Natural killer cell (primary cell): ENCODE measurements at regions not wholly inside any gene's neighbourhood (a gene's known extent, or its start where the extent isn't known, plus 50 kb on each side); places are given as distances from the start of the nearest gene placed in this dataset.

Experiments used
- ATAC-seq, 3 donors: fragments of 150-1000 bp in 2 of 3; fragments of 200-7000 bp in 1 of 3; cut with Tn5 transposase; 1 replicate in 1 of 3; 2 replicates in 2 of 3; pipeline ENCODE4 v1.10.0; 2021; ENCODE audit warnings: mild to moderate bottlenecking in 2 of 3, moderate library complexity in 2 of 3
- DNase-seq, 2 donors: peaks; one replicate each; pipeline versions ENCODE4 v3.0.0 to v3.0.0-alpha.2; 2013 to 2021; ENCODE audit warnings: mixed read lengths in 1 of 2
- H3K27ac ChIP-seq: one replicate; pipeline ENCODE4 v1.5.1; 2013; ENCODE audit warnings: mild to moderate bottlenecking, low read length
- H3K27me3 ChIP-seq: one replicate; pipeline ENCODE4 v1.6.1; 2013; ENCODE audit warnings: low read length; ENCODE audit not compliant: control insufficient read depth, insufficient read depth
- H3K36me3 ChIP-seq: one replicate; pipeline ENCODE4 v1.6.1; 2013; ENCODE audit warnings: low read length; ENCODE audit not compliant: control insufficient read depth, insufficient read depth
- H3K4me1 ChIP-seq: one replicate; pipeline ENCODE4 v1.6.1; 2013; ENCODE audit warnings: low read length; ENCODE audit not compliant: control insufficient read depth, insufficient read depth
- H3K4me3 ChIP-seq: one replicate; pipeline ENCODE4 v1.5.1; 2013; ENCODE audit warnings: low read length
- H3K9me3 ChIP-seq: one replicate; pipeline ENCODE4 v1.6.1; 2013; ENCODE audit warnings: low read length; ENCODE audit not compliant: control insufficient read depth, insufficient read depth
- H3K27ac Mint-ChIP-seq, 2 donors: one replicate each; pipeline ENCODE4 v1.8.0; 2022; ENCODE audit warnings: mild to moderate bottlenecking in 2 of 2, mixed read lengths in 2 of 2, moderate library complexity in 1 of 2
- H3K27me3 Mint-ChIP-seq, 2 donors: one replicate each; pipeline ENCODE4 v1.8.0; 2022; ENCODE audit warnings: low read depth in 2 of 2, mixed read lengths in 2 of 2
- H3K36me3 Mint-ChIP-seq: one replicate; pipeline ENCODE4 v1.8.0; 2022; ENCODE audit warnings: mixed read lengths
- H3K4me1 Mint-ChIP-seq, 2 donors: one replicate each; pipeline ENCODE4 v1.8.0; 2022; ENCODE audit warnings: mixed read lengths in 2 of 2
- H3K4me3 Mint-ChIP-seq: one replicate; pipeline ENCODE4 v1.8.0; 2022; ENCODE audit warnings: mild to moderate bottlenecking, moderate library complexity, mixed read lengths
- H3K9me3 Mint-ChIP-seq, 2 donors: one replicate each; pipeline ENCODE4 v1.8.0; 2022; ENCODE audit warnings: mixed read lengths in 2 of 2
- CTCF ChIP-seq: fragments of 200-600 bp; IDR thresholded peaks from one replicate; pipeline ENCODE4 v1.8.0; 2022; ENCODE audit warnings: antibody characterized with exemption
- WGBS: methylation state at CpG from one replicate; pipeline ENCODE4 v1.1.7; 2013; ENCODE audit warnings: missing lambda C conversion rate; ENCODE audit not compliant: insufficient coverage; 5-methylcytosine and 5-hydroxymethylcytosine counted together
- intact Hi-C: fragments of 100-400 bp; cut with micrococcal nuclease; formaldehyde crosslinking; loops from one replicate; pipeline ENCODE4 v1.14.2; 2022

- Histone ChIP-seq H3K4me3 (no peak overlapping the region), H3K36me3 (no peaks in the 10 kb centered on the region), H3K4me1 (no peaks in the 10 kb centered on the region), H3K9me3 (peaks cover 4% of the 10 kb centered on the region), H3K27ac (no peak overlapping the region), H3K27me3 (no peaks in the 10 kb centered on the region)
- no peaks in the 10 kb centered on the region for H3K27me3 Mint-ChIP-seq
- DNase-seq (no peak), ATAC-seq (no peak)
- H3K27ac Mint-ChIP-seq, result no peak overlapping the region
- intact Hi-C loops, result no loop called here
- no peak overlapping the region for H3K4me3 Mint-ChIP-seq
- TF ChIP-seq CTCF, result no peak
- H3K4me1 Mint-ChIP-seq, result no peaks in the 10 kb centered on the region
- no CpG with 5 or more reads among the region's 1 CpG for WGBS
- peaks cover 9% of the 10 kb centered on the region for H3K36me3 Mint-ChIP-seq
- peaks cover 14 to 32% of the 10 kb centered on the region in 2 donors for H3K9me3 Mint-ChIP-seq
Observed at GRCh38 chr13:63540061-63540460, 2124.4 kb upstream of the PCDH20 start.

- Mint-ChIP-seq H3K27me3 (no peaks in the 10 kb centered on the region), H3K9me3 (peaks cover 14 to 15% of the 10 kb centered on the region in 2 donors), H3K4me1 (no peaks in the 10 kb centered on the region), H3K36me3 (peaks cover 11% of the 10 kb centered on the region), H3K4me3 (no peak overlapping the region), H3K27ac (no peak overlapping the region)
- ATAC-seq (no peak), DNase-seq (no peak)
- Histone ChIP-seq H3K9me3 (no peaks in the 10 kb centered on the region), H3K36me3 (no peaks in the 10 kb centered on the region), H3K4me1 (no peaks in the 10 kb centered on the region), H3K27ac (no peak overlapping the region), H3K27me3 (no peaks in the 10 kb centered on the region), H3K4me3 (no peak overlapping the region)
- TF ChIP-seq CTCF, result no peak
- intact Hi-C loops, result no loop called here
- 80% methylated on average over 8 of the region's 9 CpGs for WGBS
Observed at GRCh38 chr13:63517371-63517770, 2101.7 kb upstream of the PCDH20 start.

- intact Hi-C loops, result no loop called here
- Mint-ChIP-seq H3K36me3 (peaks cover 11% of the 10 kb centered on the region), H3K4me3 (no peak overlapping the region), H3K4me1 (no peaks in the 10 kb centered on the region), H3K9me3 (peaks cover 12 to 15% of the 10 kb centered on the region in 2 donors), H3K27ac (no peak overlapping the region), H3K27me3 (no peaks in the 10 kb centered on the region)
- no peak for ATAC-seq
- no peak overlapping the region for H3K4me3 ChIP-seq
- TF ChIP-seq CTCF, result no peak
- no peaks in the 10 kb centered on the region for H3K4me1 ChIP-seq
- H3K27ac ChIP-seq, result no peak overlapping the region
- DNase-seq, result no peak
- peaks cover 8% of the 10 kb centered on the region for H3K9me3 ChIP-seq
- WGBS, result 81% methylated on average over 1 of the region's 1 CpG
- H3K27me3 ChIP-seq, result no peaks in the 10 kb centered on the region
- H3K36me3 ChIP-seq, result no peaks in the 10 kb centered on the region
Observed at GRCh38 chr13:63516124-63516523, 2100.5 kb upstream of the PCDH20 start.

GRCh38 chr13:63514886-63515285 lies 2099.2 kb upstream of the PCDH20 start:
- no peaks in the 10 kb centered on the region for H3K4me1 ChIP-seq
- no CpG with 5 or more reads among the region's 2 CpGs for whole genome bisulfite sequencing
- ATAC-seq (no peak), DNase-seq (no peak)
- H3K4me3 ChIP-seq, result no peak overlapping the region
- Mint-ChIP-seq H3K9me3 (peaks cover 9 to 18% of the 10 kb centered on the region in 2 donors), H3K36me3 (peaks cover 11% of the 10 kb centered on the region), H3K4me3 (no peak overlapping the region), H3K27me3 (no peaks in the 10 kb centered on the region), H3K27ac (no peak overlapping the region), H3K4me1 (no peaks in the 10 kb centered on the region)
- no peaks in the 10 kb centered on the region for H3K27me3 ChIP-seq
- intact Hi-C loops, result no loop called here
- peaks cover 8% of the 10 kb centered on the region for H3K9me3 ChIP-seq
- H3K36me3 ChIP-seq, result no peaks in the 10 kb centered on the region
- no peak overlapping the region for H3K27ac ChIP-seq
- no peak for TF ChIP-seq CTCF
